Stimulated activated memory B cell treated with anti-CD40 and anti-IgM and Interleukin-4, amounts not matched to agents 10 μg/mL and 1 μg/mL and 100 μg/mL, for 72 hours (primary cell): ENCODE measurements at regions not wholly inside any gene's neighbourhood (a gene's known extent, or its start where the extent isn't known, plus 50 kb on each side); places are given as distances from the start of the nearest gene placed in this dataset.
"Not testable (repeated sequence)": the region's sequence is repeated elsewhere in the genome, so short reads cannot be mapped to it uniquely, and the experiment has no call there.

Source experiments
- ATAC-seq: fragments of 150-1000 bp; cut with Tn5 transposase; 2 replicates; pipeline ENCODE4 v1.10.0; 2021
- H3K27ac Mint-ChIP-seq: one replicate; pipeline ENCODE4 v1.8.0; 2022; ENCODE audit warnings: mild to moderate bottlenecking, mixed read lengths
- H3K27me3 Mint-ChIP-seq: one replicate; pipeline ENCODE4 v1.8.0; 2022; ENCODE audit warnings: mixed read lengths
- H3K36me3 Mint-ChIP-seq: one replicate; pipeline ENCODE4 v1.8.0; 2022; ENCODE audit warnings: mixed read lengths
- H3K4me1 Mint-ChIP-seq: one replicate; pipeline ENCODE4 v1.8.0; 2022; ENCODE audit warnings: mixed read lengths
- H3K4me3 Mint-ChIP-seq: one replicate; pipeline ENCODE4 v1.8.0; 2022; ENCODE audit warnings: mild to moderate bottlenecking, moderate library complexity, mixed read lengths
- H3K9me3 Mint-ChIP-seq: one replicate; pipeline ENCODE4 v1.8.0; 2022; ENCODE audit warnings: mixed read lengths

DNA sequence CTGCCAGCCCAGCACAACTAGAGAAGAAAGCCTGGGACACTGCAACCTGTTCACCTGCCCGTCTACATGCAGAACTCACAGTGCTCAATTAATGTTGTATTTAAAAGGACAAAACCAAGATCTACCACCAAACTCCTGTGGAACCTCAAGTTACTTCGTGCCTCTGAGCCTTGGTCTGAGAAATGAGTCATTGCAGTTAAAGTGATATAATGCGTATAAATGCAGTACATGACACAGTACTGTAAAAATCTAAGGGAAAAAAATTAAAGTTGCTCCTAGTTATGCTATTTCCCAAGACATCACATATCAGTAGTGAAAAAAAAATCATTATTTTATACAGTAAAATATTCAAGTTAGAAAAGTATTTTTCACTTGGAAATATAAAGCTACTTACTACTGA lies 138.9 kb downstream of the ZIC4 start:
- Mint-ChIP-seq H3K36me3 (no peaks in the 10 kb centered on the region), H3K4me1 (no peaks in the 10 kb centered on the region), H3K27me3 (no peaks in the 10 kb centered on the region), H3K27ac (no peak overlapping the region), H3K9me3 (peaks cover 6% of the 10 kb centered on the region), H3K4me3 (no peak overlapping the region)
- no peak for ATAC-seq

DNA sequence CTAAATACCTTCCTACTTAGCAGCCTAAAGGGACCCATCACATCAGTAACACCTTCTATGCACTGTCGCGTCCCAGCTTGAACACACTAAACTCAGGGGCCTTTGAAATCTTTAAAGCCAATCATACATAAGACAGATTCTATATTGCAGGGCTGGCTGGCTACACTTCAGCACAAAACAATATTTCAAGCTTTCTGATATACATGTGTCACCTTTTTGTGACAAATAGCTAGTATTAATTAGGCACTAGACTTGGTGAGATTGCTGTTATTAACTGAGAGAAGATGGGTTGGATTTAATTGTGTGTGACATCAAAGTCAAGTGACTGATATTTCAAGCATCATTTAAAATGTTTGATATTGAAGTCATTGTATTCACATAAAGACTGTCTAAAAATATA lies 148.4 kb downstream of the ZIC4 start:
- H3K36me3 Mint-ChIP-seq, result no peaks in the 10 kb centered on the region
- no peaks in the 10 kb centered on the region for H3K4me1 Mint-ChIP-seq
- no peak overlapping the region for H3K4me3 Mint-ChIP-seq
- no peak overlapping the region for H3K27ac Mint-ChIP-seq
- no peaks in the 10 kb centered on the region for H3K9me3 Mint-ChIP-seq
- ATAC-seq, result no peak
- H3K27me3 Mint-ChIP-seq, result no peaks in the 10 kb centered on the region

DNA sequence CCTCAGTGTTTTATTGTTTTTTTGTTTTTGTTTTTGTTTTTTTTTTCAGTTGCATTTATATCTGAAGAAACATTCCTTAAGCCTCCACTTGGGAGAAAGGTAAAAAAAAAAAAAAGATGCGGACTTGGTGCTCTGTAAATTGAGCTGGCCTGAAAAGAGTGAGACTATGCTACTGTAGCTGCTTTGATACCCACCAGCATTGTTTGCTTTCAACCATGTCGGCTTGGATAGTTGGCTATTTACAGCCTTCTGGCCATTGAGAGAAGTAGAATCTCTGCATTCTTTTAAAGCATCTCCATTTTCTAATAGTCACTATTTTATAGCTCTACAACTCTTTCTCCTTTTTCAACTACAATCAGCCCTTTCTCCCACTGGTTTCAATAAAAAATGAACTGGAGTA lies 149.6 kb downstream of the ZIC4 start:
- Mint-ChIP-seq H3K27me3 (no peaks in the 10 kb centered on the region), H3K9me3 (no peaks in the 10 kb centered on the region), H3K4me1 (no peaks in the 10 kb centered on the region), H3K27ac (no peak overlapping the region), H3K36me3 (no peaks in the 10 kb centered on the region), H3K4me3 (no peak overlapping the region)
- no peak for ATAC-seq

GRCh38 chr3:147246906-147247305 lies 159.4 kb downstream of the ZIC4 start:
- Mint-ChIP-seq H3K27ac (no peak overlapping the region), H3K4me3 (no peak overlapping the region), H3K27me3 (no peaks in the 10 kb centered on the region), H3K9me3 (peaks cover 4% of the 10 kb centered on the region), H3K36me3 (no peaks in the 10 kb centered on the region), H3K4me1 (no peaks in the 10 kb centered on the region)
- ATAC-seq, result no peak

GRCh38 chr3:147245638-147246037 lies 160.7 kb downstream of the ZIC4 start:
- not testable (repeated sequence) for ATAC-seq, H3K27ac Mint-ChIP-seq, H3K9me3 Mint-ChIP-seq, H3K27me3 Mint-ChIP-seq, H3K4me1 Mint-ChIP-seq, H3K36me3 Mint-ChIP-seq, H3K4me3 Mint-ChIP-seq

DNA sequence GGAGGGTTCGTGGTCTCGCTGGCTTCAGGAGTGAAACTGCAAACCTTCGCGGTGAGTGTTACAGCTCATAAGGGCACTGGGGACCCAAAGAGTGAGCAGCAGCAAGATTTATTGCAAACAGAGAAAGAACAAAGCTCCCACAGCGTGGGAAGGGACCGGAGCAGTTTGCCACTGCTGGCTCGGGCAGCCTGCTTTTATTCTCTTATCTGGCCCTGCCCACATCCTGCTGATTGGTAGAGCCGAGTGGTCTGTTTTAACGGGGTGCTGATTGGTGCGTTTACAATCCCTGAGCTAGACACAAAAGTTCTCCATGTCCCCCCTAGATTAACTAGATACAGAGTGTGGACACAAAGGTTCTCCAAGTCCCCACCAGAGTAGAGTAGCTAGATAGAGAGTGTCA lies 161.3 kb downstream of the ZIC4 start:
- H3K4me1 Mint-ChIP-seq, ATAC-seq, H3K4me3 Mint-ChIP-seq, H3K9me3 Mint-ChIP-seq, H3K27ac Mint-ChIP-seq, H3K36me3 Mint-ChIP-seq, H3K27me3 Mint-ChIP-seq: not testable (repeated sequence)

DNA sequence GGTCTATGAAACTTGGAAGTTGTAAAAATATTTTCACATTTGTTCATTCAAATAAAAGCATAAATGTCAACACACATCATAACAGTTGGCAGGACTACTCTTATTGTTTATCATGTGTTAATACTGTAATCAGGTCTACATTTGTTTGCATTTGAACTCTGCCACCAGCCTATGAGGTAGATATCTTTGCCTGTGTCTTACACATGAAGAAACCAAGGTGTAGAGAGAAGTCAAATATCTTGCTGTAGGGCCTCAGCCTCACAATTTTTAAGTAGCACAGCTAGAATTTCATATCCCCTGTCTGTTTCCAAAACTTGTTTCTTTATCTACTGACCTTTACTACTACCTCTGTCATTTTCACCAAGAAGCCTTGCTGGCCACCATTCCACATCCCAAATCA lies 161.9 kb downstream of the ZIC4 start:
- Mint-ChIP-seq H3K27me3 (no peaks in the 10 kb centered on the region), H3K4me1 (no peaks in the 10 kb centered on the region), H3K4me3 (no peak overlapping the region), H3K9me3 (peaks cover 4% of the 10 kb centered on the region), H3K36me3 (no peaks in the 10 kb centered on the region), H3K27ac (no peak overlapping the region)
- no peak for ATAC-seq

- Mint-ChIP-seq H3K9me3 (peaks cover 2% of the 10 kb centered on the region), H3K27me3 (no peaks in the 10 kb centered on the region), H3K4me3 (no peak overlapping the region), H3K4me1 (no peaks in the 10 kb centered on the region), H3K27ac (no peak overlapping the region), H3K36me3 (no peaks in the 10 kb centered on the region)
- ATAC-seq, result no peak
Measured at GRCh38 chr3:147240581-147240980, 165.8 kb downstream of the ZIC4 start.

DNA sequence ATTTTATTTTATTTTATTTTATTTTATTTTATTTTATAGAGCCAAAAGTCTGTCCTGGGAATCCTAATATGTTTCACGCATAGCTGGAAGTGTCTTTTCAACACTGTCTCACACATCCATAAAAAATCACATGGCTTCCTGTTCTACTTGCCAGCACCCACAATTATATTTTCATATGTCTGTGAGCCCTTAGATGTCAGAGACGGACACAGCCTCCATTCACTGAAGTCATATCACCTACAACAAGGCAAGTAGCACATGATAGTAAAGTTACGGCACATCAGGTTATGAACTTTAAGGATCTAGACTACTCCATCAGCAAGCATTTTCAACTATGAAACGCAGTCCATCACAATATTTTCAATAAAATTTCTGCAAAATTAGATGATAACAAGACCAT lies 168.4 kb downstream of the ZIC4 start:
- Mint-ChIP-seq H3K4me3 (no peak overlapping the region), H3K27ac (no peak overlapping the region), H3K36me3 (no peaks in the 10 kb centered on the region), H3K4me1 (no peaks in the 10 kb centered on the region), H3K9me3 (peaks cover 2% of the 10 kb centered on the region), H3K27me3 (no peaks in the 10 kb centered on the region)
- no peak for ATAC-seq

DNA sequence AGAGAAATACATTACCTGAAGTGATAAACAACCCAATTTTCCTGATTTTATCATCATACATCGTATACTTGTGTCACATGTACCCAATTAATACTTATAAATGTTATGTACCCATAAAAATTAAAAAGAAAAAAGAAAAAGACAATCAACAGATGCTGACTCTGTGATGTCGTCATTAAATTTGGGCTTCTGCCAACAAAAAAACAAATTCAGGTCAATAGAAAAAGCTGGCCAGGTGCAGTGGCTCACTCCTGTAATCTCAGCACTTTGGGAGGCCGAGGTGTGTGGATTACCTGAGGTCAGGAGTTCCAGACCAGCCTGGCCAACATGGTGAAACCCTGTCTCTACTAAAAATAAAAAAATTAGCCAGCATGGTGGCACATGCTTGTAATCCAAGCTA lies 174.4 kb downstream of the ZIC4 start:
- H3K4me1 Mint-ChIP-seq, H3K27ac Mint-ChIP-seq, ATAC-seq, H3K27me3 Mint-ChIP-seq, H3K4me3 Mint-ChIP-seq, H3K9me3 Mint-ChIP-seq, H3K36me3 Mint-ChIP-seq: not testable (repeated sequence)

GRCh38 chr3:147231111-147231510 lies 175.2 kb downstream of the ZIC4 start:
- no peaks in the 10 kb centered on the region for H3K9me3 Mint-ChIP-seq
- no peaks in the 10 kb centered on the region for H3K4me1 Mint-ChIP-seq
- no peaks in the 10 kb centered on the region for H3K27me3 Mint-ChIP-seq
- no peak overlapping the region for H3K27ac Mint-ChIP-seq
- no peaks in the 10 kb centered on the region for H3K36me3 Mint-ChIP-seq
- ATAC-seq, result no peak
- H3K4me3 Mint-ChIP-seq, result no peak overlapping the region

DNA sequence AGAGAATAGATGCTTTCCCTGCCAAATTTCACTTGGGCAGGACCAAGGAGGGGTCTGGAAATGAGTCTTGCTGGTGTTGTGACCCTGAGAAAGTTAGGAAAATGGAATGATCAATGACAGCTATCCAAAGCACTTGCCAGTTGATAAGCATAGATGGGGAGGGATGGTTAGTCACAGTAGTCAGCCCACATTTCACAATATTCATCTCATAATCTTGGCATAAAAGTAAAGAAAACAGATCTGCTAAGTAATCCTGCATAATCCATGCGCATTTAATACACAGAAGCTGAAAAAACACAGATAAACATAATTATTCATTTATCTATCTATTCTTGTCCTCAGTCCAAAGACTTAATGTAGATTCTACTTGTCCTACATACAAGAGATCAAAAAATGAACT lies 184.1 kb downstream of the ZIC4 start:
- no peak for ATAC-seq
- Mint-ChIP-seq H3K27ac (no peak overlapping the region), H3K4me3 (no peak overlapping the region), H3K9me3 (no peaks in the 10 kb centered on the region), H3K27me3 (no peaks in the 10 kb centered on the region), H3K36me3 (no peaks in the 10 kb centered on the region), H3K4me1 (no peaks in the 10 kb centered on the region)

DNA sequence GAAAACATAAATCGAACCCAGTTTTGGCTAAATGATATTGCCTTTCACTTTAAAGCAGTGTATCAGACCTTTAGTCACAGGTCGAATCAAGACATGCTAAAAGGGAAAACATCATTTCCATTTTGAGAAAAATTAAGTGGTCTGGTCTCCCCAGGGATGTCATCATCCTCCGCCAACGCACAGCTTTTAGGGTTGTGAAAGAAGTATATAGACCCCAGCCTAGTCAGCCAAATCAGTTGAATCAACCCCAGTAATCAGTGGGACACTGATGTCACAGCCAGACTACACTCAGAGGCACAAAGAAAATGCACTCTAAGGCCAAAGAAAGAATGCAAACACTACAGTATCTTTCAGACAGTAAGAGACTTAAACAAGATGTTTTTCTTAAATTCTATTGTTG lies 187.4 kb downstream of the ZIC4 start:
- H3K4me3 Mint-ChIP-seq, result no peak overlapping the region
- H3K36me3 Mint-ChIP-seq, result no peaks in the 10 kb centered on the region
- H3K4me1 Mint-ChIP-seq, result no peaks in the 10 kb centered on the region
- ATAC-seq, result no peak
- H3K9me3 Mint-ChIP-seq, result no peaks in the 10 kb centered on the region
- no peaks in the 10 kb centered on the region for H3K27me3 Mint-ChIP-seq
- no peak overlapping the region for H3K27ac Mint-ChIP-seq

DNA sequence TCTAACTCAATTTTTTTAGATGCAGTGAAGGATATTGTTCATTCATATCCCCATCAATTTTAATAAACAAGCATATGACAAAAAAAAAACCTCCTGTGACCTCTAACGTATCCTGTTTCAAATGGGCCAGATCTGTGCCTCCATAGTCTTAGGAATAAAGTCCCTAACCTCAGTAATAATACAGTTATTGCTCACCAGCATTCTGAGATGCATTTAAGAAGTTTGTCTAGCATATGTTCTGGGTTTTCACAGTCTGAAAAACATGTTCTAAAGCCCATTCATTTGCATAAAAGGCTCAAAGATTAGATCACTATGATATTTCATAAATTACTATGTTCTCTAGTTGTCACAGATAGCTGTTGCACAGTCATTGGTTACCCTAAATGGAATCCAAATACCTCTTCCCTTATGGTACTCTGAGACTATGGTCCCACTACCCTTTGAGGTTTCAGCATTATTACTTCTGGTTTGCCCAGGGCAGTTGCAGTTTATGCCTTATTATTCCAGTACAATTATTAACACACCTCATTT lies 190.1 kb downstream of the ZIC4 start:
- no peaks in the 10 kb centered on the region for H3K36me3 Mint-ChIP-seq
- H3K27ac Mint-ChIP-seq, result no peak overlapping the region
- no peak overlapping the region for H3K4me3 Mint-ChIP-seq
- ATAC-seq, result no peak
- no peaks in the 10 kb centered on the region for H3K27me3 Mint-ChIP-seq
- H3K9me3 Mint-ChIP-seq, result no peaks in the 10 kb centered on the region
- no peaks in the 10 kb centered on the region for H3K4me1 Mint-ChIP-seq

DNA sequence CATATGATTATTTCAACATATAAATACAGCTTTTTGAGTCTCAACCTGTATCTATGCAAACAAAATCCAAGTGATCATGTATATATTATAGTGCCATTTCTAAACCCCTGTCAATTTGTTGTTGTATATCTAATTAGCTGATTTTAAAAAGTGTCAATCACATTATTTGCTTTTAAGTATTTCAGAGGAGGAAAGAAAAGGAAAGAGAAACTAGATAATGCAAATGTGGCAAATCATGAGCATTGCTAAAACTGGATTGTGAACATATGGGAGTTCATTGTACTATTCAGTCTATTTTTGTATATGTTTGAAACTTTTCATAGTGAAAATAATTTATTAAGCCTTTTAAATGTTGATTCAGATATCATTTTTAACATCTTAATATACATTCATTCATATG lies 190.7 kb downstream of the ZIC4 start:
- Mint-ChIP-seq H3K27ac (no peak overlapping the region), H3K4me3 (no peak overlapping the region), H3K36me3 (no peaks in the 10 kb centered on the region), H3K9me3 (no peaks in the 10 kb centered on the region), H3K27me3 (no peaks in the 10 kb centered on the region), H3K4me1 (no peaks in the 10 kb centered on the region)
- no peak for ATAC-seq

DNA sequence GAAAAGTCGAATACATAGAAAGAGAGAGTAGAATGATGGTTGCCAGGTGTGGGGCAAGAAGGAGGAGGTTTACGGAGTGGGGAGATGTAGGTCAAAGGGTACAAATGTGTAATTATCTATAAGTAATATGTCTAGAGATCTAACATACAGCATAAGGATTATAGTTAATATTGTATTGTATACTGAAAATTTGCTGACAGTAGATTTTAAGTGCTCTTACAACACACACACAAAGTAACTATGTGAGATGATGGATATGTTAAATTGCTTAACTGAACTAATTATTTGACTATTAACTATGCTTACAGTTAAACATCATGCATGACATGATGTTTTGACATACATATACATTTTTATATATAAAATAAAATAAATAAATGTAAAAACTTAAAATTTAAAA lies 192.7 kb downstream of the ZIC4 start:
- H3K27ac Mint-ChIP-seq, result no peak overlapping the region
- no peaks in the 10 kb centered on the region for H3K27me3 Mint-ChIP-seq

GRCh38 chr3:147210676-147211075 lies 195.7 kb downstream of the ZIC4 start:
- Mint-ChIP-seq H3K4me1 (no peaks in the 10 kb centered on the region), H3K4me3 (no peak overlapping the region), H3K27ac (no peak overlapping the region), H3K9me3 (peaks cover 8% of the 10 kb centered on the region), H3K36me3 (no peaks in the 10 kb centered on the region), H3K27me3 (no peaks in the 10 kb centered on the region)
- ATAC-seq, result no peak

More for the DNA sequence above, 192.7 kb downstream of the ZIC4 start:
- Mint-ChIP-seq H3K4me1 (no peaks in the 10 kb centered on the region), H3K36me3 (no peaks in the 10 kb centered on the region), H3K9me3 (peaks cover 4% of the 10 kb centered on the region), H3K4me3 (no peak overlapping the region)
- ATAC-seq, result no peak
